K562 (cell line): ENCODE measurements at regions not wholly inside any gene's neighbourhood (a gene's known extent, or its start where the extent isn't known, plus 50 kb on each side); places are given as distances from the start of the nearest gene placed in this dataset.

ENCODE experiments used
- ATAC-seq: fragments of 200-7000 bp; cut with Tn5 transposase; 3 replicates; pipeline ENCODE4 v1.9.1; 2020; ENCODE audit warnings: moderate library complexity
- BruUV-seq: library from RNA; stranded (reverse); fragments of 400-500 nt; replicated peaks from 2 replicates; lab custom pipeline; 2021; lab: Mats Ljungman, UMichigan
- CTCF ChIA-PET: fragments of 300-600 bp; formaldehyde crosslinking; extraction: SDS; loops from one replicate; lab custom pipeline; 2021; ENCODE audit warnings: low intra/inter-chr PET ratio; lab: Yijun Ruan, JAX
- POLR2A ChIA-PET: fragments of 300-600, 350-650 bp; sonication (Branson Sonifier 250); formaldehyde crosslinking; extraction: SDS; loops from one replicate; lab custom pipeline; 2021; ENCODE audit warnings: antibody characterized with exemption, inconsistent platforms; lab: Yijun Ruan, JAX
- DNase-seq, 4 experiments: peaks; one replicate each; pipeline versions ENCODE4 v3.0.0 to v3.0.0-alpha.2; 2011 to 2018; ENCODE audit warnings: low spot score in 3 of 4, mixed read lengths in 3 of 4; ENCODE audit errors: extremely low read depth in 1 of 4
- FAIRE-seq: peaks from 2 replicates; lab custom pipeline; 2011; peaks lifted over from hg19 to GRCh38; lab: Jason Lieb, UNC
- H2AFZ ChIP-seq: 2 replicates; pipeline ENCODE4 v1.6.0; 2011; ENCODE audit warnings: low read depth, low read length, control low read depth, inconsistent platforms
- H3K27ac ChIP-seq: fragments of 200-600 bp; 3 replicates; pipeline ENCODE4 v1.8.0; 2011; ENCODE audit warnings: low read depth, mild to moderate bottlenecking, control low read depth, inconsistent platforms, low read length, moderate library complexity, mixed read lengths; ENCODE audit errors: extremely low read depth
- H3K27me3 ChIP-seq, 2 experiments: fragments of 300-600 bp in 1 of 2; 2 replicates in 1 of 2; 3 replicates in 1 of 2; pipeline versions ENCODE4 v1.6.0 to v1.8.0; 2011; ENCODE audit warnings: inconsistent platforms in 2 of 2, low read length in 2 of 2, mild to moderate bottlenecking in 1 of 2, mixed read lengths in 1 of 2, moderate library complexity in 1 of 2; ENCODE audit not compliant: control insufficient read depth in 2 of 2, insufficient read depth in 2 of 2
- H3K36me3 ChIP-seq: fragments of 300-600 bp; 3 replicates; pipeline ENCODE4 v1.8.0; 2011; ENCODE audit warnings: mild to moderate bottlenecking, low read length, inconsistent platforms; ENCODE audit not compliant: control insufficient read depth, insufficient read depth
- H3K4me1 ChIP-seq, 2 experiments: fragments of 200-600 bp in 1 of 2; replicated peaks in 1 of 2; 2 replicates in 1 of 2; 3 replicates in 1 of 2; pipeline versions ENCODE4 v1.5.1 to v1.8.0; 2011; ENCODE audit warnings: inconsistent platforms in 2 of 2, low read length in 2 of 2, mild to moderate bottlenecking in 1 of 2, mixed read lengths in 1 of 2, moderate library complexity in 1 of 2; ENCODE audit not compliant: control insufficient read depth in 2 of 2, insufficient read depth in 2 of 2
- H3K4me2 ChIP-seq: 2 replicates; pipeline ENCODE4 v1.6.1; 2011; ENCODE audit warnings: low read length, control low read depth, inconsistent platforms, mixed read lengths; ENCODE audit not compliant: insufficient read depth
- H3K4me3 ChIP-seq: fragments of 200-600 bp; sonication (generic), shearing (Covaris generic); 2 replicates; pipeline ENCODE4 v1.5.1; 2016; ENCODE audit warnings: control low read depth, inconsistent platforms
- H3K79me2 ChIP-seq: fragments of 200-600 bp; 3 replicates; pipeline ENCODE4 v1.8.0; 2011; ENCODE audit warnings: low read length, inconsistent platforms; ENCODE audit not compliant: control insufficient read depth, insufficient read depth
- H3K9ac ChIP-seq, 2 experiments: 2 replicates each; pipeline versions ENCODE4 v1.6.0 to v1.6.1; 2011; ENCODE audit warnings: low read depth in 2 of 2, low read length in 2 of 2, control low read depth in 1 of 2, inconsistent platforms in 1 of 2, mild to moderate bottlenecking in 1 of 2, mixed read lengths in 1 of 2; ENCODE audit not compliant: insufficient read depth in 1 of 2
- H3K9me1 ChIP-seq: one replicate; pipeline ENCODE4 v1.6.0; 2011; ENCODE audit warnings: inconsistent platforms, mild to moderate bottlenecking, low read length, moderate library complexity; ENCODE audit not compliant: control insufficient read depth, insufficient read depth
- H3K9me3 ChIP-seq: replicated peaks from 2 replicates; pipeline ENCODE4 v1.5.1; 2011; ENCODE audit warnings: low read depth, low read length, inconsistent platforms; ENCODE audit not compliant: control insufficient read depth, insufficient read depth
- H4K20me1 ChIP-seq: replicated peaks from 2 replicates; pipeline ENCODE4 v1.6.1; 2011; ENCODE audit warnings: low read length, inconsistent platforms, mixed read lengths; ENCODE audit not compliant: control insufficient read depth, insufficient read depth
- NFRKB ChIP-seq: fragments of 450-650 bp; IDR thresholded peaks from 2 replicates; pipeline ENCODE4 v1.6.1; 2016; ENCODE audit warnings: low read depth
- SMARCA4 ChIP-seq: fragments of 450-650 bp; IDR thresholded peaks from 2 replicates; pipeline ENCODE4 v1.6.1; 2016
- TCF3 ChIP-seq: sonication (generic); formaldehyde crosslinking; IDR thresholded peaks from 2 replicates; pipeline ENCODE4 v1.4.0; 2020; ENCODE audit warnings: mild to moderate bottlenecking, missing genetic modification reagents
- WGBS: fragments of 100-300 bp; shearing (Covaris generic); methylation state at CpG from one replicate; pipeline ENCODE4 v1.1.6; 2016; ENCODE audit warnings: low coverage, mixed read lengths; ENCODE audit not compliant: insufficient coverage; ENCODE audit errors: missing lambda C conversion rate; 5-methylcytosine and 5-hydroxymethylcytosine counted together
- in situ Hi-C: fragments of 300-500 bp; cut with MboI; formaldehyde crosslinking; loops from 4 replicates; pipeline ENCODE4 v1.15.0; 2018; ENCODE audit warnings: inconsistent platforms, mixed read lengths
- intact Hi-C: fragments of 100-400 bp; cut with micrococcal nuclease; formaldehyde crosslinking; loops from 2 replicates; pipeline ENCODE4 v1.14.2; 2022
- TF ChIP-seq, protein P1 (sequence below): sonication (generic); formaldehyde crosslinking; IDR thresholded peaks from 2 replicates; pipeline ENCODE4 v1.9.0; 2022; ENCODE audit warnings: mild to moderate bottlenecking, missing genetic modification reagents
- TF ChIP-seq, protein P2 (sequence below): fragments of 450-650 bp; formaldehyde crosslinking; IDR thresholded peaks from 2 replicates; pipeline ENCODE4 v1.4.0; 2022; ENCODE audit warnings: missing genetic modification characterization
- TF ChIP-seq, protein P3 (sequence below): sonication (generic); formaldehyde crosslinking; IDR thresholded peaks from 2 replicates; pipeline ENCODE4 v1.4.0; 2020; ENCODE audit warnings: mild to moderate bottlenecking, missing genetic modification reagents

DNA sequence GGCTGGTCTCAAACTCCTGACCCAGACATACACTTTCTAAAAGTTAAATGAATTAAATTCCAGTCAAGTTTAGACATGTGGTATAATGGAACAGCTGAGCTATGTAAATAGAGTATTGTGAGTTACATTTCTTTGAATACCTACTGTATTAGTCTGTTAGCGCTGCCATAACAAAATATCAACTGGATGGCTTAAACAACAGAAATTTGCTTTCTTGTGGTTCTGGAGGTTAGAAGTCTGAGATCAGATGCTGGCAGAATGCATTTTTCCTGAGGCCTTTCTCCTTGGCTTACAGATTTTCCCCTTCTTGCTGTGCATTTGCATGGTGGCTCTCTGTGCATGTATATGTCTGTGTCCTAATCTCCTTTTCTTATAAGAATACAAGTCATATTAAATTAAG is 101.5 kb upstream of the TGFBR2 start:
- FAIRE-seq (no peak), DNase-seq (no peak), ATAC-seq (no peak)
- Histone ChIP-seq H3K27me3 (no peaks in the 10 kb centered on the region), H3K27ac (no peak overlapping the region), H3K4me1 (no peaks in the 10 kb centered on the region), H4K20me1 (no peaks in the 10 kb centered on the region), H2AFZ (no peak overlapping the region), H3K79me2 (no peaks in the 10 kb centered on the region), H3K36me3 (no peaks in the 10 kb centered on the region), H3K4me2 (no peak overlapping the region), H3K4me3 (no peak overlapping the region), H3K9me3 (no peaks in the 10 kb centered on the region), H3K9ac (no peak overlapping the region), H3K9me1 (no peaks in the 10 kb centered on the region)
- CTCF ChIA-PET = no interaction called here
- POLR2A ChIA-PET = no interaction called here
- in situ Hi-C loops = no loop called here
- intact Hi-C loops = no loop called here
- WGBS = 0% methylated on average over 1 of the region's 1 CpG
- no TSS peak for BruUV-seq
- TF ChIP-seq, protein P1, sequence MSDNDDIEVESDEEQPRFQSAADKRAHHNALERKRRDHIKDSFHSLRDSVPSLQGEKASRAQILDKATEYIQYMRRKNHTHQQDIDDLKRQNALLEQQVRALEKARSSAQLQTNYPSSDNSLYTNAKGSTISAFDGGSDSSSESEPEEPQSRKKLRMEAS (CRISPR knock-in tag) = no peak

DNA sequence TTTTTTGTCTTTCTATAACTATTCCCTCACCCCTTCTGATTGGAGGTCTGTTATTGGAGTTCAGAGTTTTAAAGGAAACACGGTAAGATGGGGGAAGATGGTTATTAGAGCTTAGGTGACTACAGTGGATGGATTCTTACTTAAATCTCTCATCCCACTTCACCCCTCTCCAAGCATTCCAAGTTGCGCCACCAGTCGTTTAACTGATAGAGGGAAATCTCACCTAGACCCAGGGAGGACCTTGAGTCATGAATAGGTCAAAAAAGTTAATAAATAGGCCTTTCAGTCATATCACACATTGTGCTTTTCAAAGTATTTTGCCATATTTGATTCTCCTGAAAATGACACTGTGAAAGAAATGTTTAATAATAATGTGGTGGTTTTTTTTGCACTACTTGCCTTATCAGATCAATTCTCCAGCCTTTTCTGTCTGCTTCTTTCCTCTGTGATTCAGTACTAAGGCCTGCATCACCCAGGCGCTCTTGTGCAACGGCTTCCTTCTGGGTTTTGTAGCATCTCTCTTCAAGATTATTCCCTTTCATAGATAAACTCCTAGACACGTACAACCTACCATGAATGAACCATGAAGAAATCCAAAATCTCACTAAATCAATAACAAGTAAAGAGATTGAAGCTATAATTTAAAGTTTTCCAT is 100.4 kb upstream of the TGFBR2 start:
- Histone ChIP-seq H3K9me3 (no peaks in the 10 kb centered on the region), H3K9ac (no peak overlapping the region), H3K9me1 (no peaks in the 10 kb centered on the region), H3K4me1 (no peaks in the 10 kb centered on the region), H3K36me3 (no peaks in the 10 kb centered on the region)
- DNase-seq (no peak), ATAC-seq (no peak)
- no TSS peak for BruUV-seq
- intact Hi-C loops (no loop called here), in situ Hi-C loops (no loop called here)
- TF ChIP-seq TCF3 (CRISPR knock-in tag) (no peak), SMARCA4 (no peak), NFRKB (no peak)
- TF ChIP-seq, protein P2, sequence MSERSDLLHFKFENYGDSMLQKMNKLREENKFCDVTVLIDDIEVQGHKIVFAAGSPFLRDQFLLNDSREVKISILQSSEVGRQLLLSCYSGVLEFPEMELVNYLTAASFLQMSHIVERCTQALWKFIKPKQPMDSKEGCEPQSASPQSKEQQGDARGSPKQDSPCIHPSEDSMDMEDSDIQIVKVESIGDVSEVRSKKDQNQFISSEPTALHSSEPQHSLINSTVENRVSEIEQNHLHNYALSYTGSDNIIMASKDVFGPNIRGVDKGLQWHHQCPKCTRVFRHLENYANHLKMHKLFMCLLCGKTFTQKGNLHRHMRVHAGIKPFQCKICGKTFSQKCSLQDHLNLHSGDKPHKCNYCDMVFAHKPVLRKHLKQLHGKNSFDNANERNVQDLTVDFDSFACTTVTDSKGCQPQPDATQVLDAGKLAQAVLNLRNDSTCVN (CRISPR knock-in tag) = no peak
- TF ChIP-seq, protein P1 (CRISPR knock-in tag) = no peak
- TF ChIP-seq, protein P3, sequence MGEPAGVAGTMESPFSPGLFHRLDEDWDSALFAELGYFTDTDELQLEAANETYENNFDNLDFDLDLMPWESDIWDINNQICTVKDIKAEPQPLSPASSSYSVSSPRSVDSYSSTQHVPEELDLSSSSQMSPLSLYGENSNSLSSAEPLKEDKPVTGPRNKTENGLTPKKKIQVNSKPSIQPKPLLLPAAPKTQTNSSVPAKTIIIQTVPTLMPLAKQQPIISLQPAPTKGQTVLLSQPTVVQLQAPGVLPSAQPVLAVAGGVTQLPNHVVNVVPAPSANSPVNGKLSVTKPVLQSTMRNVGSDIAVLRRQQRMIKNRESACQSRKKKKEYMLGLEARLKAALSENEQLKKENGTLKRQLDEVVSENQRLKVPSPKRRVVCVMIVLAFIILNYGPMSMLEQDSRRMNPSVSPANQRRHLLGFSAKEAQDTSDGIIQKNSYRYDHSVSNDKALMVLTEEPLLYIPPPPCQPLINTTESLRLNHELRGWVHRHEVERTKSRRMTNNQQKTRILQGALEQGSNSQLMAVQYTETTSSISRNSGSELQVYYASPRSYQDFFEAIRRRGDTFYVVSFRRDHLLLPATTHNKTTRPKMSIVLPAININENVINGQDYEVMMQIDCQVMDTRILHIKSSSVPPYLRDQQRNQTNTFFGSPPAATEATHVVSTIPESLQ (CRISPR knock-in tag) = no peak
- TF ChIP-seq, all 486 proteins: peak for 0
- Histone ChIP-seq H2AFZ (no peak overlapping the region), H3K27me3 (no peaks in the 10 kb centered on the region), H3K27ac (no peak overlapping the region), H3K4me2 (no peak overlapping the region), H4K20me1 (no peaks in the 10 kb centered on the region), H3K4me3 (no peak overlapping the region), H3K79me2 (no peaks in the 10 kb centered on the region)
- FAIRE-seq = no peak
- POLR2A ChIA-PET = no interaction called here
- CTCF ChIA-PET = no interaction called here
- 2% methylated on average over 6 of the region's 6 CpGs for WGBS
